Keratinocyte (primary cell): ENCODE measurements at regions not wholly inside any gene's neighbourhood (a gene's known extent, or its start where the extent isn't known, plus 50 kb on each side); places are given as distances from the start of the nearest gene placed in this dataset.

Source experiments
- DNase-seq: peaks from one replicate; pipeline ENCODE4 v3.0.0-alpha.2; 2011; ENCODE audit warnings: low read depth, missing footprints, low spot score
- FAIRE-seq: peaks from 2 replicates; lab custom pipeline; 2011; peaks lifted over from hg19 to GRCh38; lab: Jason Lieb, UNC
- H2AFZ ChIP-seq: 2 replicates; pipeline ENCODE4 v1.6.0; 2012; ENCODE audit warnings: low read length, control low read depth, inconsistent platforms; ENCODE audit not compliant: control insufficient read depth
- H3K27ac ChIP-seq: 2 replicates; pipeline ENCODE4 v1.5.1; 2011; ENCODE audit warnings: low read length; ENCODE audit not compliant: control insufficient read depth, insufficient read depth
- H3K27me3 ChIP-seq: 3 replicates; pipeline ENCODE4 v1.6.0; 2011; ENCODE audit warnings: low read length; ENCODE audit not compliant: control insufficient read depth, insufficient read depth; ENCODE audit errors: extremely low read depth
- H3K36me3 ChIP-seq, 2 experiments: 2 replicates in 1 of 2; 3 replicates in 1 of 2; pipeline ENCODE4 v1.5.1; 2011; ENCODE audit warnings: low read length in 2 of 2, mild to moderate bottlenecking in 1 of 2; ENCODE audit not compliant: control insufficient read depth in 2 of 2, insufficient read depth in 2 of 2; ENCODE audit errors: extremely low read depth in 1 of 2
- H3K4me1 ChIP-seq: 3 replicates; pipeline ENCODE4 v1.5.1; 2011; ENCODE audit warnings: low read length; ENCODE audit not compliant: control insufficient read depth, insufficient read depth; ENCODE audit errors: extremely low read depth
- H3K4me2 ChIP-seq: 3 replicates; pipeline ENCODE4 v1.6.0; 2011; ENCODE audit warnings: low read depth, low read length; ENCODE audit not compliant: control insufficient read depth, insufficient read depth; ENCODE audit errors: extremely low read depth
- H3K4me3 ChIP-seq, 3 experiments: fragments of 200-600 bp in 1 of 3; sonication (generic) in 1 of 3; 2 replicates in 2 of 3; 3 replicates in 1 of 3; pipeline ENCODE4 v1.5.1; 2011 to 2016; ENCODE audit warnings: low read length in 3 of 3, mild to moderate bottlenecking in 3 of 3, control low read depth in 2 of 3, inconsistent platforms in 1 of 3, low read depth in 1 of 3, mixed read lengths in 1 of 3, mixed run types in 1 of 3, moderate library complexity in 1 of 3; ENCODE audit not compliant: control insufficient read depth in 2 of 3, insufficient read depth in 2 of 3; ENCODE audit errors: extremely low read depth in 1 of 3
- H3K79me2 ChIP-seq: 2 replicates; pipeline ENCODE4 v1.6.0; 2012; ENCODE audit warnings: low read length; ENCODE audit not compliant: control insufficient read depth, insufficient read depth
- H3K9ac ChIP-seq: 3 replicates; pipeline ENCODE4 v1.6.0; 2011; ENCODE audit warnings: low read length; ENCODE audit not compliant: control insufficient read depth, insufficient read depth; ENCODE audit errors: extremely low read depth
- H3K9me1 ChIP-seq: 3 replicates; pipeline ENCODE4 v1.6.0; 2011; ENCODE audit warnings: low read length; ENCODE audit not compliant: control insufficient read depth, insufficient read depth; ENCODE audit errors: extremely low read depth
- H3K9me3 ChIP-seq: 2 replicates; pipeline ENCODE4 v1.5.1; 2012; ENCODE audit warnings: low read depth, low read length; ENCODE audit not compliant: control insufficient read depth
- H4K20me1 ChIP-seq: 3 replicates; pipeline ENCODE4 v1.6.0; 2011; ENCODE audit warnings: low read length; ENCODE audit not compliant: control insufficient read depth, insufficient read depth; ENCODE audit errors: extremely low read depth
- EZH2 ChIP-seq: IDR thresholded peaks from one replicate; pipeline ENCODE4 v1.6.1; 2012; ENCODE audit warnings: inconsistent platforms, mild to moderate bottlenecking, low read length, moderate library complexity
- dilution Hi-C: fragments of 300-500 bp; cut with MboI; formaldehyde crosslinking; loops from one replicate; pipeline ENCODE4 v1.7.0; 2020; ENCODE audit warnings: low sequenced_read_pairs; ENCODE audit not compliant: extremely low pct_ligation_motif_present
- TF ChIP-seq, protein P1 (sequence below), 3 experiments: IDR thresholded peaks in 1 of 3; conservative IDR thresholded peaks in 1 of 3; optimal IDR thresholded peaks in 1 of 3; 2 replicates in 2 of 3; 3 replicates in 1 of 3; pipeline versions ENCODE3 to v1.5.1; 2011; ENCODE audit warnings: low read length in 3 of 3, mild to moderate bottlenecking in 3 of 3, moderate library complexity in 2 of 3, control low read depth in 1 of 3, inconsistent platforms in 1 of 3; ENCODE audit not compliant: insufficient read depth in 2 of 3; ENCODE audit errors: extremely low read depth in 1 of 3

DNA sequence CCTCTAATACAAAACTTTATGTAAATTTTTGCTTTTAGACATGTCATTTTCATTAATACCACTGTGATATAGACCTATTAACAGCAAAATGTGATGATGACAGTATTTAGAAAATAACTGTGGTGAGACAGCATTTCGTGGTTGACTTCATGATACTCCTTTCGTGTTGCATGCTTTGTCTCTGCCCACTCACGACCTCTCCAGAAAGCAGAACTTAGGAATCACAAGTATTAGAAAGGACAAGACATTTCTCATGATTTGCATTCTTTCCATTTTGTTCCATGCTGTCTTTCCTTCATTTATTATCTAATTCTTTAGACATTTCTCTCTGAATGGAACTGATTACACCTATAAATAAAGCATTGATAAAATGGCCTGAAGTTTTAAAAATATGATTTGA is 85.2 kb upstream of the POU3F3 start:
- no peaks in the 10 kb centered on the region for H3K36me3 ChIP-seq
- H3K4me3 ChIP-seq, result no peak overlapping the region
- H3K4me1 ChIP-seq, result no peaks in the 10 kb centered on the region
- H3K9ac ChIP-seq, result no peak overlapping the region
- dilution Hi-C loops, result no loop called here
- no peak overlapping the region for H3K4me2 ChIP-seq
- H2AFZ ChIP-seq, result no peak overlapping the region
- H4K20me1 ChIP-seq, result no peaks in the 10 kb centered on the region
- no peaks in the 10 kb centered on the region for H3K79me2 ChIP-seq
- H3K27me3 ChIP-seq, result no peaks in the 10 kb centered on the region
- no peak for FAIRE-seq
- H3K9me3 ChIP-seq, result no peaks in the 10 kb centered on the region
- no peak for TF ChIP-seq EZH2
- TF ChIP-seq, protein P1, sequence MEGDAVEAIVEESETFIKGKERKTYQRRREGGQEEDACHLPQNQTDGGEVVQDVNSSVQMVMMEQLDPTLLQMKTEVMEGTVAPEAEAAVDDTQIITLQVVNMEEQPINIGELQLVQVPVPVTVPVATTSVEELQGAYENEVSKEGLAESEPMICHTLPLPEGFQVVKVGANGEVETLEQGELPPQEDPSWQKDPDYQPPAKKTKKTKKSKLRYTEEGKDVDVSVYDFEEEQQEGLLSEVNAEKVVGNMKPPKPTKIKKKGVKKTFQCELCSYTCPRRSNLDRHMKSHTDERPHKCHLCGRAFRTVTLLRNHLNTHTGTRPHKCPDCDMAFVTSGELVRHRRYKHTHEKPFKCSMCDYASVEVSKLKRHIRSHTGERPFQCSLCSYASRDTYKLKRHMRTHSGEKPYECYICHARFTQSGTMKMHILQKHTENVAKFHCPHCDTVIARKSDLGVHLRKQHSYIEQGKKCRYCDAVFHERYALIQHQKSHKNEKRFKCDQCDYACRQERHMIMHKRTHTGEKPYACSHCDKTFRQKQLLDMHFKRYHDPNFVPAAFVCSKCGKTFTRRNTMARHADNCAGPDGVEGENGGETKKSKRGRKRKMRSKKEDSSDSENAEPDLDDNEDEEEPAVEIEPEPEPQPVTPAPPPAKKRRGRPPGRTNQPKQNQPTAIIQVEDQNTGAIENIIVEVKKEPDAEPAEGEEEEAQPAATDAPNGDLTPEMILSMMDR (optimal IDR thresholded peaks at IDR 0.05 in 1 of 3, IDR thresholded peaks at IDR 0.05 in 1 of 3, conservative IDR thresholded peaks at IDR 0.05 in 1 of 3; ENCODE audit: extremely low read depth in 1 of 3, insufficient read depth in 2 of 3, low read length in 3 of 3), result no peak
- no peak for DNase-seq
- H3K27ac ChIP-seq, result no peak overlapping the region
- H3K9me1 ChIP-seq, result no peaks in the 10 kb centered on the region

DNA sequence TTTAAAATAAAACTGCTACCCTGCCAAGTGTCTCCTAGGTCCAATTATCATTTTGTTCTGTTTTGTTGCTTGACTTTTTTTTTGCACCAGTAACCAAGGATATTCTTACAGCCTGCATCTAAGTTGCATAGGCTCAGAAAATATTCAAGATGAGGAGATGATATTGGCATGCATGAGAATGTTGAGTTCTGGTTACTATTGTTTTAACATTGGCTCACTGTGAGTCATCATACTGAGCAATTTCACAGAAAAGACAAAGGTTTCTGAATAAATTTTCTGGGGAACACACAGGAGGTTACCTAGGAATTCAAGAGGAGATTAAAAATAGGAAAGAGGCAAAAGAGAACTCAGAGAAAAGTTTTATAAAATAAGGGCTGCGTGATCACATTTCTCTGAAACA is 84.8 kb upstream of the POU3F3 start:
- no peak overlapping the region for H3K9ac ChIP-seq
- no peak overlapping the region for H3K4me2 ChIP-seq
- no peaks in the 10 kb centered on the region for H3K27me3 ChIP-seq
- H3K9me3 ChIP-seq, result no peaks in the 10 kb centered on the region
- H4K20me1 ChIP-seq, result no peaks in the 10 kb centered on the region
- H3K79me2 ChIP-seq, result no peaks in the 10 kb centered on the region
- DNase-seq, result no peak
- no peak for TF ChIP-seq EZH2
- TF ChIP-seq, protein P1 (optimal IDR thresholded peaks at IDR 0.05 in 1 of 3, IDR thresholded peaks at IDR 0.05 in 1 of 3, conservative IDR thresholded peaks at IDR 0.05 in 1 of 3; ENCODE audit: extremely low read depth in 1 of 3, insufficient read depth in 2 of 3, low read length in 3 of 3), result no peak
- FAIRE-seq, result no peak
- H3K27ac ChIP-seq, result no peak overlapping the region
- no peak overlapping the region for H2AFZ ChIP-seq
- H3K4me3 ChIP-seq, result no peak overlapping the region
- no peaks in the 10 kb centered on the region for H3K4me1 ChIP-seq
- no peaks in the 10 kb centered on the region for H3K36me3 ChIP-seq
- no peaks in the 10 kb centered on the region for H3K9me1 ChIP-seq
- dilution Hi-C loops, result no loop called here
